Stimulated activated CD4-positive, alpha-beta T cell treated with anti-CD3 and anti-CD28 coated beads, Interleukin-15, amount 100 ng/mL, for 1 hour (primary cell): ENCODE measurements at regions not wholly inside any gene's neighbourhood (a gene's known extent, or its start where the extent isn't known, plus 50 kb on each side); places are given as distances from the start of the nearest gene placed in this dataset.

ENCODE experiments used
- DNase-seq, 2 donors: peaks; one replicate each; pipeline ENCODE4 v3.0.0-alpha.2; 2020; ENCODE audit warnings: low read depth in 1 of 2, low spot score in 1 of 2

- DNase-seq: no peak
Measured at GRCh38 chr6:2542101-2542857, 208.4 kb downstream of the MYLK4 start.

GRCh38 chr6:2536451-2536850, 214.3 kb downstream of the MYLK4 start:
- no peak for DNase-seq

GRCh38 chr6:2535506-2535905, 215.2 kb downstream of the MYLK4 start:
- no peak for DNase-seq

GRCh38 chr6:2534406-2535042, 216.2 kb downstream of the MYLK4 start:
- DNase-seq: no peak

- DNase-seq: no peak
Measured at GRCh38 chr6:2531426-2532215, 219.1 kb downstream of the MYLK4 start.

GRCh38 chr6:2529211-2529719, 221.5 kb downstream of the MYLK4 start:
- no peak for DNase-seq

GRCh38 chr6:2528156-2528555, 222.6 kb downstream of the MYLK4 start:
- no peak for DNase-seq

- no peak for DNase-seq
Measured at GRCh38 chr6:2526766-2527165, 224.0 kb downstream of the MYLK4 start.

- no peak for DNase-seq
Measured at GRCh38 chr6:2524090-2524489, 226.6 kb downstream of the MYLK4 start.

GRCh38 chr6:2523061-2523460, 227.7 kb downstream of the MYLK4 start:
- no peak for DNase-seq

GRCh38 chr6:2522521-2522920, 228.2 kb downstream of the MYLK4 start:
- no peak for DNase-seq

- DNase-seq: no peak
Measured at GRCh38 chr6:2517855-2518473, 232.8 kb downstream of the MYLK4 start.

- DNase-seq: no peak
Measured at GRCh38 chr6:2517401-2517800, 233.3 kb downstream of the MYLK4 start.

GRCh38 chr6:2516059-2516458, 234.7 kb downstream of the MYLK4 start:
- no peak for DNase-seq

GRCh38 chr6:2514965-2515543, 235.7 kb downstream of the MYLK4 start:
- no peak for DNase-seq

GRCh38 chr6:2512802-2513201, 237.9 kb downstream of the MYLK4 start:
- DNase-seq: no peak

- DNase-seq: no peak
Measured at GRCh38 chr6:2510316-2510715, 240.4 kb downstream of the MYLK4 start.

GRCh38 chr6:2509711-2510110, 241.0 kb downstream of the MYLK4 start:
- no peak for DNase-seq

GRCh38 chr6:2508071-2508470, 242.7 kb downstream of the MYLK4 start:
- DNase-seq: no peak

- DNase-seq: no peak
Measured at GRCh38 chr6:2507521-2508037, 243.1 kb downstream of the MYLK4 start.

- no peak for DNase-seq
Measured at GRCh38 chr6:2507016-2507415, 243.7 kb downstream of the MYLK4 start.
